ENCODE measurements at regions not wholly inside any gene's neighbourhood (a gene's known extent, or its start where the extent isn't known, plus 50 kb on each side); places are given as distances from the start of the nearest gene placed in this dataset.
"Not testable (repeated sequence)": the region's sequence is repeated elsewhere in the genome, so short reads cannot be mapped to it uniquely, and the experiment has no call there.

GRCh38 chr10:26626066-26626465, 71.4 kb upstream of the PDSS1 start:
- DNase-seq (no peak), ATAC-seq (no peak)
- Histone ChIP-seq H3K4me1 (peaks cover 6% of the 10 kb centered on the region), H3K4me3 (no peak overlapping the region), H3K27me3 (no peaks in the 10 kb centered on the region), H3K27ac (no peak overlapping the region), H3K9me3 (no peaks in the 10 kb centered on the region), H3K36me3 (replicated peaks in 1 of 2; ENCODE audit: insufficient read depth in 1 of 2, low read depth in 2 of 2) (no peaks in the 10 kb centered on the region)
- WGBS, 2 donors: 30 to 44% methylated on average over 3 of the region's 3 CpGs
- intact Hi-C loops (cut with DNase I): loop anchor here (10.0 kb wide), 1 partner anchor 699 kb away; no protein-coding TSS in a partner anchor
- TF ChIP-seq CTCF (IDR thresholded peaks at IDR 0.05): no peak
- TF ChIP-seq POLR2A (IDR thresholded peaks at IDR 0.05): no peak

GRCh38 chr10:26627324-26627723, 70.2 kb upstream of the PDSS1 start:
- ATAC-seq: no peak
- 43 to 47% methylated on average over 3 of the region's 3 CpGs for WGBS, 2 donors
- no peak for TF ChIP-seq CTCF (IDR thresholded peaks at IDR 0.05)
- TF ChIP-seq POLR2A (IDR thresholded peaks at IDR 0.05): no peak
- Histone ChIP-seq H3K27me3 (no peaks in the 10 kb centered on the region), H3K4me1 (no peaks in the 10 kb centered on the region), H3K36me3 (replicated peaks in 1 of 2; ENCODE audit: insufficient read depth in 1 of 2, low read depth in 2 of 2) (no peaks in the 10 kb centered on the region), H3K4me3 (no peak overlapping the region), H3K27ac (no peak overlapping the region), H3K9me3 (no peaks in the 10 kb centered on the region)
- DNase-seq: no peak
- intact Hi-C loops (cut with DNase I): loop anchor here (10.0 kb wide), 1 partner anchor 697 kb away; no protein-coding TSS in a partner anchor

GRCh38 chr10:26628395-26628794, 69.1 kb upstream of the PDSS1 start:
- no peaks in the 10 kb centered on the region for H3K36me3 ChIP-seq (replicated peaks in 1 of 2; ENCODE audit: insufficient read depth in 1 of 2, low read depth in 2 of 2)
- TF ChIP-seq CTCF (IDR thresholded peaks at IDR 0.05) (no peak), POLR2A (IDR thresholded peaks at IDR 0.05) (no peak)
- no peaks in the 10 kb centered on the region for H3K27me3 ChIP-seq
- ATAC-seq (no peak), DNase-seq (no peak)
- no peak overlapping the region for H3K27ac ChIP-seq
- H3K9me3 ChIP-seq: no peaks in the 10 kb centered on the region
- intact Hi-C loops (cut with DNase I): loop anchor here (10.0 kb wide), 1 partner anchor 696 kb away; no protein-coding TSS in a partner anchor
- no peaks in the 10 kb centered on the region for H3K4me1 ChIP-seq
- no peak overlapping the region for H3K4me3 ChIP-seq
- 54 to 57% methylated on average over 2 of the region's 2 CpGs for WGBS, 2 donors

- H3K4me1 ChIP-seq; H3K27me3 ChIP-seq; H3K27ac ChIP-seq; ATAC-seq; DNase-seq; intact Hi-C loops (cut with DNase I); H3K4me3 ChIP-seq; H3K9me3 ChIP-seq; H3K36me3 ChIP-seq (replicated peaks in 1 of 2; ENCODE audit: insufficient read depth in 1 of 2, low read depth in 2 of 2): not testable (repeated sequence)
- WGBS, 2 donors: 74 to 78% methylated on average over 3 of the region's 3 CpGs
Measured at GRCh38 chr10:26632171-26632570, 65.3 kb upstream of the PDSS1 start.

GRCh38 chr10:26634111-26634510, 63.4 kb upstream of the PDSS1 start:
- H3K27me3 ChIP-seq; H3K27ac ChIP-seq; H3K4me1 ChIP-seq; ATAC-seq; DNase-seq; H3K36me3 ChIP-seq (replicated peaks in 1 of 2; ENCODE audit: insufficient read depth in 1 of 2, low read depth in 2 of 2); intact Hi-C loops (cut with DNase I); H3K4me3 ChIP-seq; H3K9me3 ChIP-seq: not testable (repeated sequence)

GRCh38 chr10:26637521-26638275, 59.8 kb upstream of the PDSS1 start:
- ATAC-seq (no peak), DNase-seq (no peak)
- Histone ChIP-seq H3K4me3 (no peak overlapping the region), H3K4me1 (no peaks in the 10 kb centered on the region), H3K36me3 (replicated peaks in 1 of 2; ENCODE audit: insufficient read depth in 1 of 2, low read depth in 2 of 2) (no peaks in the 10 kb centered on the region), H3K27ac (no peak overlapping the region), H3K9me3 (no peaks in the 10 kb centered on the region), H3K27me3 (no peaks in the 10 kb centered on the region)
- WGBS, 2 donors: 59 to 62% methylated on average over 10 to 15 of the region's 19 CpGs
- no peak for TF ChIP-seq CTCF (IDR thresholded peaks at IDR 0.05)
- no peak for TF ChIP-seq POLR2A (IDR thresholded peaks at IDR 0.05)
- intact Hi-C loops (cut with DNase I): no loop called here
